GM19328 (cell line): ENCODE measurements at regions not wholly inside any gene's neighbourhood (a gene's known extent, or its start where the extent isn't known, plus 50 kb on each side); places are given as distances from the start of the nearest gene placed in this dataset.
"Not testable (repeated sequence)": the region's sequence is repeated elsewhere in the genome, so short reads cannot be mapped to it uniquely, and the experiment has no call there.

Source experiments
- ATAC-seq: cut with Tn5 transposase; IDR thresholded peaks from one replicate; pipeline ENCODE4 v1.9.1; 2021; ENCODE audit warnings: mild to moderate bottlenecking, moderate library complexity; ENCODE audit not compliant: unreplicated experiment

- ATAC-seq: no peak
Observed at GRCh38 chr6:92737983-92738382, 681.4 kb downstream of the EPHA7 start.

DNA sequence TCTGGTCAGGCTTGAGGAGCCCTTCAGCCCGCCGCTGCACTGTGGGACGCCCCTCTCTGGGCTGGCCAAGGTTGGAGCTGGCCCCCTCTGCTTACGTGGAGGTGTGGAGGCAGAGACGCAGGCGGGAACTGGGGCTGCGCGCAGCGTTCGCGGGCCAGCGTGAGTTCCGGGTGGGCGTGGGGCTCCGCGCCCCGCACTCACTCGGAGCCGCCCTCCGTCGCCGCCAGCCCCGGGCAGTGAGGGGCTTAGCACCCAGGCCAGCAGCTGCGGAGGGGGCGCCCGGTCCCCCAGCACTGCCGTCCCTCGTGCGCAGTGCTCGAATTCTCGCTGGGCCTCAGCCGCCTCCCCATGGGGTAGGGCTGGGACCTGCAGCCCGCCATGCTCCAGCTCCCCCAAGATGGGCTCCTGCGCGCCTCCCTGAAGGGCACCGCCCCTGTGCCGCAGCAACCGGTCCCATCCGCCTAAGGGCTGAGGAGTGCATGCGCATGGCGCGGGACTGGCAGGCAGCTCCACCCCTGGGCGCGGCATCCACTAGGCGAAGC lies 695.9 kb downstream of the EPHA7 start:
- ATAC-seq: no peak

- no peak for ATAC-seq
Observed at GRCh38 chr6:92719773-92720172, 699.6 kb downstream of the EPHA7 start.

DNA sequence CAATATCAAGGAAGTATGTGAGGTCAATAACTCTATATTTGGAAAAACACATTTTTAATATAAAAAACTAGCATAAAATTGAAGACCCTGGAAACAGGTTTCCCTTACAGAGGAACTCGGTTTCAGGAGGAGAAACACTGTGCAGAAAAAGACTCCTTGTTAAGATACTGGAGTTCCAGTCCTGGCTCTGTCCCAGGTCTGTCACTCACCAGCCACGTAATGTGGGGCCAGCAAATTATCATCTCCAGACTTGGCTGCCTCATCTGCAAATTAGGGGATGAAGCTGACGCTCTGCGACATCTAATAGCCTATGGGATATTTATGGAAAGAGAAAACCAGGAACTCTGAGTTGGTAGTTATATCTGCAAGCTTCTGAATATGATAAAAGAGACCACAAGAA lies 702.7 kb downstream of the EPHA7 start:
- ATAC-seq: no peak

GRCh38 chr6:92715991-92716390 lies 703.4 kb downstream of the EPHA7 start:
- no peak for ATAC-seq

DNA sequence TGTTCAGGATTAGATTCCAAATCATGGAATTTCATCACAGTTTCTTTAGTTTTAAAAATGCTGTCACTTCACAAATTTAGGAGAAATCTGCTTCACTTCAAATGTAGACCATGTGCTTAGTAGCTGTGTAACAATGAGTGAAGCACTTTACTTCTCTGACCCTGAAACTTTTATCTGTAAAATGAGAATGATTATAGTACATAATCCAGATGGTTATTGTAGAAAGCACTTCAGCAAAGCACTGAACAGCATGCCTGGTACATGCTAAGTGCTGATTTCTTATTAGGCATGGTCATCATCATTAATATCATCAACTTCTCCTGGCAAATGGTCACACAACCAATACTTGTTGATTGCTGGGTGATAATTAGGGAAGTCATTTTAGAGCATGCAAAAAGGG lies 705.0 kb downstream of the EPHA7 start:
- no peak for ATAC-seq

GRCh38 chr6:92710048-92710447 lies 709.3 kb downstream of the EPHA7 start:
- ATAC-seq: peak; percentile 89

- no peak for ATAC-seq
Observed at GRCh38 chr6:92708945-92709344, 710.4 kb downstream of the EPHA7 start.

DNA sequence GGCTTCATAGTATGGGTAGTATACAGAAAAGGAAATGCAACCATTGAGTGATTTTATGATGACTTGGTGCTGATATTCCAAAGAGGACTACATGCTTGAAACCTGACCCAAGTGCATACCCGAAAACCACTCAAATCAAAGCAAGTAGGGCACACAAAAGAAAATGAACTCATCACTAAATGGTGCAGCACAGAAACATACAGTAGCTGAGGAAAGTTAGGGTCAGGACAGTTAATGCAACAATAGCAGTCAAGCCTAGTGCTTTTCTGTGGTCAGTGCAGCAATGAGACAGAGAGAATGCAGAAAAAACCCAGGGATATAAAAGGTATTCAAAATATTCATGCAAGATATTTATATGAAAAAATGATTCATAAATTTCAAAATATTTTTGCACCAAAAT lies 711.1 kb downstream of the EPHA7 start:
- no peak for ATAC-seq

- ATAC-seq: no peak
Observed at GRCh38 chr6:92706976-92707375, 712.4 kb downstream of the EPHA7 start.

- no peak for ATAC-seq
Observed at GRCh38 chr6:92701425-92702096, 717.8 kb downstream of the EPHA7 start.

- ATAC-seq: no peak
Observed at GRCh38 chr6:92700411-92700810, 718.9 kb downstream of the EPHA7 start.

GRCh38 chr6:92690997-92691599 lies 728.3 kb downstream of the EPHA7 start:
- no peak for ATAC-seq

DNA sequence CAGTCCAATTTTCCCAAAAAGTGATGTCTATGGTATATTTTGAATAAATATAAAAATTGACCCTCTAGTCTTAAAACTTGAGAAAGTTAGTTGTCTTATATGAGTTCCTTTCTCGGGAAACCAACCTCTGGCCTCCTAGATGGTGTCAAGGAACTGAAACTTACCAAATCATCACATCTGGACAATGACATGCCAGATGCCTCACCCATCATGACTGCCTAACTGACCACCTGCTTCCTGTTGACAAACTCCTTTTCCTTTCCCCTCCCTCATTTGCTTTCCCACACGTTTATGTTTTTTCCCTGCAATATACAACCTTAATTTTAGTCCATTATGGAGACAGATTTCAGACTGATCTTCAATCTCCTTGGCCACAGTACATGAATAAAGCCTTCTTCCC lies 731.0 kb downstream of the EPHA7 start:
- no peak for ATAC-seq

DNA sequence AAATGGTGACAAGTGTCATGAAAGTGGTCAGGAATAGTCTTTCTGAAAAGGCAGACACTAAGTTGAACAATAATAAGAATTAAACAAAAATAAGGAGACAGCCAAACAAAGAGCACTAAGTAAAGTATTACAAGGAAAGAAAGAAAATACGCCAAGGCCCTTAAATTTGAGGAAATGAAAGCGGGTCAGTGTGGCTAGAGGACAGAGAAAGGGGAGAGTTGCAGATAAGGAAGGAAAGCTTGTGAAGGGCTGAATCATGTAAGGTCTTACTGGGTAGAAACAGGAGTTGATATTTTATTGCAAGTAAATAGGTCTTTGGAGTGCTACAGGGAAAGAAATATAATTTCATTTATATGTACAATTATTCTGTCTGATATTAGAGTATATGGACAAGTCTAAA lies 732.1 kb downstream of the EPHA7 start:
- no peak for ATAC-seq

GRCh38 chr6:92684386-92684785 lies 735.0 kb downstream of the EPHA7 start:
- ATAC-seq: no peak

GRCh38 chr6:92683748-92684147 lies 735.6 kb downstream of the EPHA7 start:
- ATAC-seq: no peak

- ATAC-seq: no peak
Observed at GRCh38 chr6:92682516-92683398, 736.6 kb downstream of the EPHA7 start.

GRCh38 chr6:92681401-92681800 lies 738.0 kb downstream of the EPHA7 start:
- ATAC-seq: no peak

DNA sequence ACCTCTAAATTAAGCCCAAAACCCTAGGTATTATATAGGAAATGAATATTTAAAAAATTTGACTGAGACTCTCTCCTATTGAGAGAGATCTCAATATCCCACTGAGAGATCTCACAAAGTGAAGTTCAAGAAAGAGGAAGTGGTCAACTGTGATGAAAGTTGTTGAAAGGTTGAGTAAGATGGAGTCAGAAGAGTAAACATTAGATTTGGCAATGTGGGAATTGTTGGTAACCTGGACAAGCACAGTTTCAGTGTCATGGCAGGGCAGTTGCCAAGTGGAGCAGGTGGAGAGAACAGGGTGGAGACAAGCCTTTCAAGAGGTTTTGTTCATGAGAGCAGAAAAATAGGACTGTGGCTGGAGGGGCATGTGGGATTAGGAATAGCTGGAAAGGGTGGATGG lies 747.9 kb downstream of the EPHA7 start:
- ATAC-seq: not testable (repeated sequence)

DNA sequence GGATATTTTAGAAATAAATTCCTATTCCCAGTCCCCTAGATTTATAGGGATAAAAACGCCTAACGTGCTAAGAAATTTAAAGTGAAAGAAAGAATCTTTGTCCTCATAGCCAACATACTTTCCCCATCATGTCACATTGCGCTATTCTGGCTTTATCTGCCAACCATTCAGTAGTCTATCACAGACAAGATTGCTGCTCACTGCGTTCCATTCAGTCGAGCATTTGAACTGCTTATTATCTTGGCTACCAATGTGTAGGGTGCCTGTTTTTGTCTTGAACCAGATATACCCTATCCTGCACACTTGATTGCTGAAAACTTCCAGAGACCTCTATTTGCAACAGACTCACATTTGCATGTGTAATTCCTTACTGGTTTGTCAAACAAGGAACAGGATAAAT lies 751.5 kb downstream of the EPHA7 start:
- no peak for ATAC-seq
